PC-9 (cell line): ENCODE measurements at regions not wholly inside any gene's neighbourhood (a gene's known extent, or its start where the extent isn't known, plus 50 kb on each side); places are given as distances from the start of the nearest gene placed in this dataset.

ENCODE experiments used
- BruUV-seq: library from RNA; stranded (reverse); fragments of 400-500 nt; replicated peaks from 2 replicates; lab custom pipeline; 2021; lab: Mats Ljungman, UMichigan
- CTCF ChIA-PET: fragments of 300-600 bp; sonication (Branson Sonifier 250); formaldehyde crosslinking; loops from one replicate; lab custom pipeline; 2022; ENCODE audit warnings: antibody characterized with exemption; lab: Charles Lee
- POLR2A ChIA-PET: fragments of 300-600 bp; sonication (Branson Sonifier 250); formaldehyde crosslinking; loops from one replicate; lab custom pipeline; 2022; ENCODE audit warnings: antibody characterized with exemption; ENCODE audit not compliant: unreplicated experiment; lab: Charles Lee
- DNase-seq, 2 experiments: peaks; one replicate each; pipeline versions ENCODE4 v3.0.0 to v3.0.0-alpha.2; 2015 to 2022; ENCODE audit warnings: mixed read lengths in 1 of 2
- H2AFZ ChIP-seq: fragments of 200-600 bp; sonication (generic); 2 replicates; pipeline ENCODE4 v1.8.1; 2017; ENCODE audit warnings: antibody characterized with exemption
- H3F3A ChIP-seq: fragments of 200-600 bp; sonication (generic); 2 replicates; pipeline ENCODE4 v1.8.1; 2017; ENCODE audit warnings: antibody characterized with exemption, mild to moderate bottlenecking, low read depth; ENCODE audit not compliant: insufficient read depth
- H3K27ac ChIP-seq: fragments of 200-600 bp; sonication (generic); 2 replicates; pipeline ENCODE4 v1.6.1; 2016; ENCODE audit warnings: mixed run types
- H3K27me3 ChIP-seq: fragments of 200-600 bp; sonication (generic); 2 replicates; pipeline ENCODE4 v1.6.1; 2016; ENCODE audit warnings: low read depth, mixed run types; ENCODE audit not compliant: insufficient read depth
- H3K36me3 ChIP-seq: fragments of 200-600 bp; sonication (generic); 2 replicates; pipeline ENCODE4 v1.6.1; 2016; ENCODE audit warnings: low read depth, mixed run types
- H3K4me1 ChIP-seq: fragments of 200-600 bp; sonication (generic); replicated peaks from 2 replicates; pipeline ENCODE4 v1.6.1; 2016; ENCODE audit warnings: mixed run types; ENCODE audit not compliant: insufficient read depth
- H3K4me2 ChIP-seq: fragments of 200-600 bp; sonication (generic); 2 replicates; pipeline ENCODE4 v1.6.1; 2017; ENCODE audit warnings: mixed run types
- H3K4me3 ChIP-seq: fragments of 200-600 bp; sonication (generic); 2 replicates; pipeline ENCODE4 v1.6.1; 2016; ENCODE audit warnings: mixed run types
- H3K79me2 ChIP-seq: fragments of 200-600 bp; sonication (generic); 2 replicates; pipeline ENCODE4 v1.6.1; 2017; ENCODE audit warnings: low read depth, mixed run types
- H3K9me2 ChIP-seq: fragments of 200-600 bp; sonication (generic); 2 replicates; pipeline ENCODE4 v1.8.1; 2017; ENCODE audit warnings: mild to moderate bottlenecking; ENCODE audit not compliant: insufficient read depth
- H3K9me3 ChIP-seq: fragments of 200-600 bp; sonication (generic); 2 replicates; pipeline ENCODE4 v1.8.1; 2016; ENCODE audit warnings: low read depth; ENCODE audit not compliant: insufficient read depth
- H4K20me1 ChIP-seq: fragments of 200-600 bp; sonication (generic); 2 replicates; pipeline ENCODE4 v1.8.1; 2017; ENCODE audit not compliant: insufficient read depth
- CTCF ChIP-seq: fragments of 200-600 bp; sonication (generic); conservative IDR thresholded peaks from 2 replicates; pipeline ENCODE4 v1.6.1; 2017; ENCODE audit warnings: mixed run types, antibody characterized with exemption, mild to moderate bottlenecking, moderate library complexity
- EZH2 ChIP-seq: fragments of 200-600 bp; sonication (generic); IDR thresholded peaks from 2 replicates; pipeline ENCODE4 v1.8.0; 2017; ENCODE audit warnings: antibody characterized with exemption, low read depth
- intact Hi-C: fragments of 100-400 bp; cut with micrococcal nuclease; formaldehyde crosslinking; loops from one replicate; pipeline ENCODE4 v1.10.0; 2022; ENCODE audit not compliant: unreplicated experiment

- Histone ChIP-seq H4K20me1 (no peaks in the 10 kb centered on the region; the same call in 1 of the 2 replicates), H2AFZ (no peak overlapping the region), H3F3A (no peaks in the 10 kb centered on the region), H3K9me2 (no peaks in the 10 kb centered on the region), H3K79me2 (no peaks in the 10 kb centered on the region), H3K36me3 (no peaks in the 10 kb centered on the region), H3K4me1 (no peaks in the 10 kb centered on the region), H3K4me3 (no peak overlapping the region), H3K4me2 (no peak overlapping the region), H3K9me3 (no peaks in the 10 kb centered on the region), H3K27me3 (no peaks in the 10 kb centered on the region), H3K27ac (no peak overlapping the region)
- ChIA-PET POLR2A (no interaction called here), CTCF (no interaction called here)
- intact Hi-C loops: no loop called here
- TF ChIP-seq EZH2: no peak
- no peak for TF ChIP-seq CTCF
- DNase-seq: no peak
- BruUV-seq: no TSS peak
Observed at GRCh38 chr5:106690585-106690984, 980.2 kb downstream of the EFNA5 start.

GRCh38 chr5:106680330-106680729 lies 990.4 kb downstream of the EFNA5 start:
- POLR2A ChIA-PET: no interaction called here
- Histone ChIP-seq H3K27me3 (no peaks in the 10 kb centered on the region), H2AFZ (peak overlapping the region; percentile 69), H3K27ac (no peak overlapping the region), H3K9me2 (no peaks in the 10 kb centered on the region), H4K20me1 (no peaks in the 10 kb centered on the region), H3K4me1 (no peaks in the 10 kb centered on the region), H3K36me3 (no peaks in the 10 kb centered on the region), H3K4me2 (peak overlapping the region; percentile 46), H3F3A (no peaks in the 10 kb centered on the region), H3K4me3 (no peak overlapping the region), H3K9me3 (no peaks in the 10 kb centered on the region; the same call in 1 of the 2 replicates), H3K79me2 (no peaks in the 10 kb centered on the region)
- intact Hi-C loops: no loop called here
- CTCF ChIA-PET: no interaction called here
- DNase-seq: no peak
- BruUV-seq: no TSS peak
- TF ChIP-seq CTCF (no peak), EZH2 (no peak)

- no peaks in the 10 kb centered on the region for H3K27me3 ChIP-seq
- no peaks in the 10 kb centered on the region for H3K36me3 ChIP-seq
- no peak for DNase-seq
- no peaks in the 10 kb centered on the region for H3K9me2 ChIP-seq
- no peak overlapping the region for H2AFZ ChIP-seq
- H3K4me2 ChIP-seq: no peak overlapping the region
- H3F3A ChIP-seq: no peaks in the 10 kb centered on the region
- H3K27ac ChIP-seq: no peak overlapping the region
- H3K4me1 ChIP-seq: no peaks in the 10 kb centered on the region
- BruUV-seq: no TSS peak
- ChIA-PET POLR2A (no interaction called here), CTCF (no interaction called here)
- H4K20me1 ChIP-seq: no peaks in the 10 kb centered on the region
- no peak for TF ChIP-seq EZH2
- no peak for TF ChIP-seq CTCF
- intact Hi-C loops: no loop called here
- H3K4me3 ChIP-seq: no peak overlapping the region
- H3K79me2 ChIP-seq: no peaks in the 10 kb centered on the region
- no peaks in the 10 kb centered on the region; the same call in 1 of the 2 replicates for H3K9me3 ChIP-seq
Observed at GRCh38 chr5:106677057-106677456, 993.7 kb downstream of the EFNA5 start.
